ENCODE measurements at regions not wholly inside any gene's neighbourhood (a gene's known extent, or its start where the extent isn't known, plus 50 kb on each side); places are given as distances from the start of the nearest gene placed in this dataset.

GRCh38 chr6:153621491-153621890 lies 417.5 kb upstream of the OPRM1 start:
- no peak for DNase-seq

- DNase-seq = no peak
Observed at GRCh38 chr6:153621070-153621469, 418.0 kb upstream of the OPRM1 start.

GRCh38 chr6:153618371-153619322 lies 420.4 kb upstream of the OPRM1 start:
- DNase-seq = no peak

GRCh38 chr6:153616506-153616905 lies 422.5 kb upstream of the OPRM1 start:
- DNase-seq = no peak

GRCh38 chr6:153613719-153614455 lies 425.2 kb upstream of the OPRM1 start:
- DNase-seq = no peak

GRCh38 chr6:153602401-153602800 lies 436.6 kb upstream of the OPRM1 start:
- no peak for DNase-seq

GRCh38 chr6:153599901-153600300 lies 439.1 kb upstream of the OPRM1 start:
- DNase-seq = no peak

GRCh38 chr6:153595903-153596302 lies 443.1 kb upstream of the OPRM1 start:
- no peak for DNase-seq

- DNase-seq = no peak
Observed at GRCh38 chr6:153594871-153595270, 444.2 kb upstream of the OPRM1 start.

GRCh38 chr6:153591159-153591558 lies 447.9 kb upstream of the OPRM1 start:
- no peak for DNase-seq

GRCh38 chr6:153590411-153590810 lies 448.6 kb upstream of the OPRM1 start:
- no peak for DNase-seq

- no peak for DNase-seq
Observed at GRCh38 chr6:153588330-153588729, 450.7 kb upstream of the OPRM1 start.

- DNase-seq = no peak
Observed at GRCh38 chr6:153583685-153584084, 452.6 kb upstream of the RGS17 start.

- DNase-seq = no peak
Observed at GRCh38 chr6:153580776-153581175, 449.7 kb upstream of the RGS17 start.

- DNase-seq = no peak
Observed at GRCh38 chr6:153575528-153575927, 444.4 kb upstream of the RGS17 start.

- DNase-seq = no peak
Observed at GRCh38 chr6:153574231-153574630, 443.1 kb upstream of the RGS17 start.

GRCh38 chr6:153572371-153572770 lies 441.3 kb upstream of the RGS17 start:
- DNase-seq = no peak

GRCh38 chr6:153568628-153569027 lies 437.5 kb upstream of the RGS17 start:
- no peak for DNase-seq

- no peak for DNase-seq
Observed at GRCh38 chr6:153564803-153565202, 433.7 kb upstream of the RGS17 start.

- DNase-seq = no peak
Observed at GRCh38 chr6:153563001-153563400, 431.9 kb upstream of the RGS17 start.

- no peak for DNase-seq
Observed at GRCh38 chr6:153553627-153554026, 422.5 kb upstream of the RGS17 start.

- DNase-seq = no peak
Observed at GRCh38 chr6:153539602-153540001, 408.5 kb upstream of the RGS17 start.

- no peak for DNase-seq
Observed at GRCh38 chr6:153538491-153538890, 407.4 kb upstream of the RGS17 start.

GRCh38 chr6:153537422-153537821 lies 406.3 kb upstream of the RGS17 start:
- DNase-seq = no peak
